K562 (cell line): ENCODE measurements at regions not wholly inside any gene's neighbourhood (a gene's known extent, or its start where the extent isn't known, plus 50 kb on each side); places are given as distances from the start of the nearest gene placed in this dataset.

Source experiments
- ATAC-seq: fragments of 200-7000 bp; cut with Tn5 transposase; 3 replicates; pipeline ENCODE4 v1.9.1; 2020; ENCODE audit warnings: moderate library complexity
- BruUV-seq: library from RNA; stranded (reverse); fragments of 400-500 nt; replicated peaks from 2 replicates; lab custom pipeline; 2021; lab: Mats Ljungman, UMichigan
- CTCF ChIA-PET: fragments of 300-600 bp; formaldehyde crosslinking; extraction: SDS; loops from one replicate; lab custom pipeline; 2021; ENCODE audit warnings: low intra/inter-chr PET ratio; lab: Yijun Ruan, JAX
- POLR2A ChIA-PET: fragments of 300-600, 350-650 bp; sonication (Branson Sonifier 250); formaldehyde crosslinking; extraction: SDS; loops from one replicate; lab custom pipeline; 2021; ENCODE audit warnings: antibody characterized with exemption, inconsistent platforms; lab: Yijun Ruan, JAX
- DNase-seq, 4 experiments: peaks; one replicate each; pipeline versions ENCODE4 v3.0.0 to v3.0.0-alpha.2; 2011 to 2018; ENCODE audit warnings: low spot score in 3 of 4, mixed read lengths in 3 of 4; ENCODE audit errors: extremely low read depth in 1 of 4
- FAIRE-seq: peaks from 2 replicates; lab custom pipeline; 2011; peaks lifted over from hg19 to GRCh38; lab: Jason Lieb, UNC
- H2AFZ ChIP-seq: 2 replicates; pipeline ENCODE4 v1.6.0; 2011; ENCODE audit warnings: low read depth, low read length, control low read depth, inconsistent platforms
- H3K27ac ChIP-seq: fragments of 200-600 bp; 3 replicates; pipeline ENCODE4 v1.8.0; 2011; ENCODE audit warnings: low read depth, mild to moderate bottlenecking, control low read depth, inconsistent platforms, low read length, moderate library complexity, mixed read lengths; ENCODE audit errors: extremely low read depth
- H3K27me3 ChIP-seq, 2 experiments: fragments of 300-600 bp in 1 of 2; 2 replicates in 1 of 2; 3 replicates in 1 of 2; pipeline versions ENCODE4 v1.6.0 to v1.8.0; 2011; ENCODE audit warnings: inconsistent platforms in 2 of 2, low read length in 2 of 2, mild to moderate bottlenecking in 1 of 2, mixed read lengths in 1 of 2, moderate library complexity in 1 of 2; ENCODE audit not compliant: control insufficient read depth in 2 of 2, insufficient read depth in 2 of 2
- H3K36me3 ChIP-seq: fragments of 300-600 bp; 3 replicates; pipeline ENCODE4 v1.8.0; 2011; ENCODE audit warnings: mild to moderate bottlenecking, low read length, inconsistent platforms; ENCODE audit not compliant: control insufficient read depth, insufficient read depth
- H3K4me1 ChIP-seq, 2 experiments: fragments of 200-600 bp in 1 of 2; replicated peaks in 1 of 2; 2 replicates in 1 of 2; 3 replicates in 1 of 2; pipeline versions ENCODE4 v1.5.1 to v1.8.0; 2011; ENCODE audit warnings: inconsistent platforms in 2 of 2, low read length in 2 of 2, mild to moderate bottlenecking in 1 of 2, mixed read lengths in 1 of 2, moderate library complexity in 1 of 2; ENCODE audit not compliant: control insufficient read depth in 2 of 2, insufficient read depth in 2 of 2
- H3K4me2 ChIP-seq: 2 replicates; pipeline ENCODE4 v1.6.1; 2011; ENCODE audit warnings: low read length, control low read depth, inconsistent platforms, mixed read lengths; ENCODE audit not compliant: insufficient read depth
- H3K4me3 ChIP-seq: fragments of 200-600 bp; sonication (generic), shearing (Covaris generic); 2 replicates; pipeline ENCODE4 v1.5.1; 2016; ENCODE audit warnings: control low read depth, inconsistent platforms
- H3K79me2 ChIP-seq: fragments of 200-600 bp; 3 replicates; pipeline ENCODE4 v1.8.0; 2011; ENCODE audit warnings: low read length, inconsistent platforms; ENCODE audit not compliant: control insufficient read depth, insufficient read depth
- H3K9ac ChIP-seq, 2 experiments: 2 replicates each; pipeline versions ENCODE4 v1.6.0 to v1.6.1; 2011; ENCODE audit warnings: low read depth in 2 of 2, low read length in 2 of 2, control low read depth in 1 of 2, inconsistent platforms in 1 of 2, mild to moderate bottlenecking in 1 of 2, mixed read lengths in 1 of 2; ENCODE audit not compliant: insufficient read depth in 1 of 2
- H3K9me1 ChIP-seq: one replicate; pipeline ENCODE4 v1.6.0; 2011; ENCODE audit warnings: inconsistent platforms, mild to moderate bottlenecking, low read length, moderate library complexity; ENCODE audit not compliant: control insufficient read depth, insufficient read depth
- H3K9me3 ChIP-seq: replicated peaks from 2 replicates; pipeline ENCODE4 v1.5.1; 2011; ENCODE audit warnings: low read depth, low read length, inconsistent platforms; ENCODE audit not compliant: control insufficient read depth, insufficient read depth
- H4K20me1 ChIP-seq: replicated peaks from 2 replicates; pipeline ENCODE4 v1.6.1; 2011; ENCODE audit warnings: low read length, inconsistent platforms, mixed read lengths; ENCODE audit not compliant: control insufficient read depth, insufficient read depth
- CEBPG ChIP-seq, 3 experiments: fragments of 200-800 bp in 1 of 3; sonication (Bioruptor generic) in 1 of 3; sonication (generic) in 1 of 3; formaldehyde crosslinking in 1 of 3; IDR thresholded peaks in 2 of 3; conservative IDR thresholded peaks in 1 of 3; 2 replicates each; pipeline versions ENCODE4 v1.6.1 to v1.8.0; 2016 to 2022; ENCODE audit warnings: missing compliant biosample characterization in 2 of 3, missing genetic modification characterization in 2 of 3, mild to moderate bottlenecking in 1 of 3, missing genetic modification reagents in 1 of 3
- EGR1 ChIP-seq: fragments of 450-650 bp; conservative IDR thresholded peaks from 2 replicates; pipeline ENCODE4 v1.6.1; 2017; ENCODE audit warnings: mild to moderate bottlenecking
- HDAC2 ChIP-seq: fragments of 450-650 bp; IDR thresholded peaks from 2 replicates; pipeline ENCODE4 v1.6.1; 2016; ENCODE audit warnings: mild to moderate bottlenecking
- ILK ChIP-seq: fragments of 450-650 bp; IDR thresholded peaks from 2 replicates; pipeline ENCODE4 v1.6.1; 2016; ENCODE audit warnings: missing genetic modification characterization, low read depth, mild to moderate bottlenecking, missing compliant biosample characterization, moderate library complexity, borderline replicate concordance
- JUNB ChIP-seq: fragments of 450-650 bp; formaldehyde crosslinking; conservative IDR thresholded peaks from 2 replicates; pipeline ENCODE4 v1.4.0; 2020; ENCODE audit warnings: mild to moderate bottlenecking
- MXI1 ChIP-seq: IDR thresholded peaks from 2 replicates; pipeline ENCODE4 v1.6.1; 2011; ENCODE audit warnings: low read depth, mild to moderate bottlenecking, improper control_type of control experiment, low read length
- PHF20 ChIP-seq: fragments of 450-650 bp; IDR thresholded peaks from 2 replicates; pipeline ENCODE4 v1.6.1; 2018; ENCODE audit not compliant: partially characterized antibody
- XRCC3 ChIP-seq: fragments of 450-650 bp; IDR thresholded peaks from 2 replicates; pipeline ENCODE4 v1.6.1; 2017; ENCODE audit warnings: mild to moderate bottlenecking, moderate library complexity
- ZNF696 ChIP-seq: fragments of 250-450 bp; sonication (Bioruptor Pico); conservative IDR thresholded peaks from 2 replicates; pipeline ENCODE4 v1.4.0; 2020; ENCODE audit warnings: mild to moderate bottlenecking, moderate library complexity
- WGBS: fragments of 100-300 bp; shearing (Covaris generic); methylation state at CpG from one replicate; pipeline ENCODE4 v1.1.6; 2016; ENCODE audit warnings: low coverage, mixed read lengths; ENCODE audit not compliant: insufficient coverage; ENCODE audit errors: missing lambda C conversion rate; 5-methylcytosine and 5-hydroxymethylcytosine counted together
- in situ Hi-C: fragments of 300-500 bp; cut with MboI; formaldehyde crosslinking; loops from 4 replicates; pipeline ENCODE4 v1.15.0; 2018; ENCODE audit warnings: inconsistent platforms, mixed read lengths
- intact Hi-C: fragments of 100-400 bp; cut with micrococcal nuclease; formaldehyde crosslinking; loops from 2 replicates; pipeline ENCODE4 v1.14.2; 2022
- TF ChIP-seq, protein P1 (sequence below): sonication (generic); formaldehyde crosslinking; IDR thresholded peaks from 2 replicates; pipeline ENCODE4 v1.8.0; 2022; ENCODE audit warnings: mild to moderate bottlenecking, low read depth, missing genetic modification reagents
- TF ChIP-seq, protein P2 (sequence below): fragments of 450-650 bp; IDR thresholded peaks from 2 replicates; pipeline ENCODE4 v1.6.1; 2016; ENCODE audit warnings: borderline replicate concordance

DNA sequence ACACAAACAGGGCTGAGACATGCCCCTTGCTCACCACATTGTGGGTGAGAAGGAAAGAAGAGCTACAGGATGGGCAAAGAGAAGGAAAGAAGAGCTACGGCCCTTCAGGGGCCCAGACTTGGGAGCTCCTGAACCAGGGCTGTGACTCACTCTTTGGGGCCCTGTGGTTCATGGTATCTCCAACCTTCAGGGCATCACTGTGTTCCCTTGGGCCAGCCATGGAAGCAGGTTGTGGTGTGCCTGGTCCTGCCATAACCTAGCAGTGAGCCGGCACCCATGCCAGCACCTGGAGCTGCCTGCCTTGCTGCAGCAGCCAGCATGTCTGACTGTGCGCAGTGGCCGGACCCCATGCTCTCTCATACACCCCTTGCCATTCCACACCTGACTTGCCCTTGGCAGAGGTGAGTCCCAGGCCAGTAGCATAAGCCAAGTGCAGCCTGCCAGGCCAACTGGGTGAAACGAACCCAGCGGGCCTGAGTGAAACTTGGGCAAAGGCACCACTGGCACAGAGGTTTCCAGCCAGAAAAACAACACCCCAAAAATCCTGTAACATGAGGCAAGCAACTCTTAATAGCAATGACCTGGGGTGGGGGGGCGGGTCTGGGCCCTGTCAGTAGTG is 89.0 kb upstream of the CACUL1 start:
- Histone ChIP-seq H3K79me2 (no peaks in the 10 kb centered on the region), H3K36me3 (no peaks in the 10 kb centered on the region), H2AFZ (no peak overlapping the region), H3K4me2 (no peak overlapping the region), H4K20me1 (no peaks in the 10 kb centered on the region), H3K9ac (no peak overlapping the region), H3K4me1 (no peaks in the 10 kb centered on the region), H3K9me3 (no peaks in the 10 kb centered on the region), H3K27ac (no peak overlapping the region), H3K4me3 (no peak overlapping the region), H3K9me1 (no peaks in the 10 kb centered on the region), H3K27me3 (peaks cover 0 to 6% of the 10 kb centered on the region in 2 experiments; a peak in 2 of 5 replicates)
- ATAC-seq (no peak), DNase-seq (no peak), FAIRE-seq (no peak)
- whole genome bisulfite sequencing: 0% methylated on average over 5 of the region's 7 CpGs
- in situ Hi-C loops: no loop called here
- no TSS peak for BruUV-seq
- CTCF ChIA-PET: no interaction called here
- no peak for TF ChIP-seq EGR1
- TF ChIP-seq, protein P1, sequence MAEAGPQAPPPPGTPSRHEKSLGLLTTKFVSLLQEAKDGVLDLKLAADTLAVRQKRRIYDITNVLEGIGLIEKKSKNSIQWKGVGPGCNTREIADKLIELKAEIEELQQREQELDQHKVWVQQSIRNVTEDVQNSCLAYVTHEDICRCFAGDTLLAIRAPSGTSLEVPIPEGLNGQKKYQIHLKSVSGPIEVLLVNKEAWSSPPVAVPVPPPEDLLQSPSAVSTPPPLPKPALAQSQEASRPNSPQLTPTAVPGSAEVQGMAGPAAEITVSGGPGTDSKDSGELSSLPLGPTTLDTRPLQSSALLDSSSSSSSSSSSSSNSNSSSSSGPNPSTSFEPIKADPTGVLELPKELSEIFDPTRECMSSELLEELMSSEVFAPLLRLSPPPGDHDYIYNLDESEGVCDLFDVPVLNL (CRISPR knock-in tag): no peak
- TF ChIP-seq, protein P2, sequence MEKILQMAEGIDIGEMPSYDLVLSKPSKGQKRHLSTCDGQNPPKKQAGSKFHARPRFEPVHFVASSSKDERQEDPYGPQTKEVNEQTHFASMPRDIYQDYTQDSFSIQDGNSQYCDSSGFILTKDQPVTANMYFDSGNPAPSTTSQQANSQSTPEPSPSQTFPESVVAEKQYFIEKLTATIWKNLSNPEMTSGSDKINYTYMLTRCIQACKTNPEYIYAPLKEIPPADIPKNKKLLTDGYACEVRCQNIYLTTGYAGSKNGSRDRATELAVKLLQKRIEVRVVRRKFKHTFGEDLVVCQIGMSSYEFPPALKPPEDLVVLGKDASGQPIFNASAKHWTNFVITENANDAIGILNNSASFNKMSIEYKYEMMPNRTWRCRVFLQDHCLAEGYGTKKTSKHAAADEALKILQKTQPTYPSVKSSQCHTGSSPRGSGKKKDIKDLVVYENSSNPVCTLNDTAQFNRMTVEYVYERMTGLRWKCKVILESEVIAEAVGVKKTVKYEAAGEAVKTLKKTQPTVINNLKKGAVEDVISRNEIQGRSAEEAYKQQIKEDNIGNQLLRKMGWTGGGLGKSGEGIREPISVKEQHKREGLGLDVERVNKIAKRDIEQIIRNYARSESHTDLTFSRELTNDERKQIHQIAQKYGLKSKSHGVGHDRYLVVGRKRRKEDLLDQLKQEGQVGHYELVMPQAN: no peak
- no peak for TF ChIP-seq JUNB (CRISPR knock-in tag)
- no peak for TF ChIP-seq XRCC3
- no peak for TF ChIP-seq HDAC2
- no peak for TF ChIP-seq CEBPG (CRISPR knock-in tag; IDR thresholded peaks at IDR 0.05)
- no peak for TF ChIP-seq CEBPG (tag; conservative IDR thresholded peaks at IDR 0.05 in 1 of 2, IDR thresholded peaks at IDR 0.05 in 1 of 2)
- TF ChIP-seq MXI1: no peak
- TF ChIP-seq ZNF696 (CRISPR knock-in tag): no peak
- TF ChIP-seq ILK (tag): no peak
- TF ChIP-seq PHF20: no peak
- intact Hi-C loops: no loop called here
- POLR2A ChIA-PET: no interaction called here
